IMR-90 (cell line): ENCODE measurements at regions not wholly inside any gene's neighbourhood (a gene's known extent, or its start where the extent isn't known, plus 50 kb on each side); places are given as distances from the start of the nearest gene placed in this dataset.

ENCODE experiments used
- CHD1 ChIP-seq: IDR thresholded peaks from 2 replicates; pipeline ENCODE4 v1.6.1; 2012; ENCODE audit warnings: low read depth, low read length, improper control_type of control experiment
- NFE2L2 ChIP-seq: fragments of 150-350 bp; IDR thresholded peaks from 2 replicates; pipeline ENCODE4 v1.6.1; 2016; ENCODE audit warnings: low read depth, mild to moderate bottlenecking, low read length
- POLR2A ChIP-seq: IDR thresholded peaks from 2 replicates; pipeline ENCODE4 v1.6.1; 2012; ENCODE audit warnings: mild to moderate bottlenecking, low read depth, low read length
- RAD21 ChIP-seq: IDR thresholded peaks from 2 replicates; pipeline ENCODE4 v1.6.1; 2012; ENCODE audit warnings: low read length, improper control_type of control experiment
- TF ChIP-seq, protein P1 (sequence below): conservative IDR thresholded peaks from 2 replicates; pipeline ENCODE4 v1.5.1; 2012; ENCODE audit warnings: mild to moderate bottlenecking, low read depth, low read length, improper control_type of control experiment

DNA sequence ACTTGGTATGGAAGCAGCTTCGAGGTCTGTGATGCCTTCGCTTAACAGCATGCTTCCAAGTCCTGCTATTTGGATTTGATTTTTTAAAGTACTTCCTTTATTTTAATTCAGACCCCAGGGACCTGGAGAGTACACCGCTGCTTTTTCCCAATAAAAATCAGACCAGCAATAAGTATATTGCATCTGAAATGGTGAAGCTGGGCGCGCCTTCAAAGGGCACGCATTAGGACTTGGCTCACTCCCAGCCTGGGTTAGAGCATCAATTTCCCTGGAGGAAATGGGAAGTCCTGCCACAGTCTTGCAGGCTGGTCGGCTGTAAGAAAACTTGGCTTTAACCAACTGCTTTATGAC, 325.1 kb downstream of the RRAGC start:
- TF ChIP-seq, protein P1, sequence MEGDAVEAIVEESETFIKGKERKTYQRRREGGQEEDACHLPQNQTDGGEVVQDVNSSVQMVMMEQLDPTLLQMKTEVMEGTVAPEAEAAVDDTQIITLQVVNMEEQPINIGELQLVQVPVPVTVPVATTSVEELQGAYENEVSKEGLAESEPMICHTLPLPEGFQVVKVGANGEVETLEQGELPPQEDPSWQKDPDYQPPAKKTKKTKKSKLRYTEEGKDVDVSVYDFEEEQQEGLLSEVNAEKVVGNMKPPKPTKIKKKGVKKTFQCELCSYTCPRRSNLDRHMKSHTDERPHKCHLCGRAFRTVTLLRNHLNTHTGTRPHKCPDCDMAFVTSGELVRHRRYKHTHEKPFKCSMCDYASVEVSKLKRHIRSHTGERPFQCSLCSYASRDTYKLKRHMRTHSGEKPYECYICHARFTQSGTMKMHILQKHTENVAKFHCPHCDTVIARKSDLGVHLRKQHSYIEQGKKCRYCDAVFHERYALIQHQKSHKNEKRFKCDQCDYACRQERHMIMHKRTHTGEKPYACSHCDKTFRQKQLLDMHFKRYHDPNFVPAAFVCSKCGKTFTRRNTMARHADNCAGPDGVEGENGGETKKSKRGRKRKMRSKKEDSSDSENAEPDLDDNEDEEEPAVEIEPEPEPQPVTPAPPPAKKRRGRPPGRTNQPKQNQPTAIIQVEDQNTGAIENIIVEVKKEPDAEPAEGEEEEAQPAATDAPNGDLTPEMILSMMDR = no peak
- TF ChIP-seq NFE2L2 (no peak), POLR2A (no peak), RAD21 (no peak), CHD1 (no peak)
